H9 (cell line): ENCODE measurements at regions not wholly inside any gene's neighbourhood (a gene's known extent, or its start where the extent isn't known, plus 50 kb on each side); places are given as distances from the start of the nearest gene placed in this dataset.

Experiments used
- DNase-seq: peaks from one replicate; pipeline ENCODE4 v3.0.0-alpha.2; 2017
- H2AFZ ChIP-seq: one replicate; pipeline ENCODE4 v1.6.1; 2013; ENCODE audit warnings: mild to moderate bottlenecking, low read length, control low read depth, moderate library complexity
- H2AK5ac ChIP-seq: 2 replicates; pipeline ENCODE4 v1.6.1; 2013; ENCODE audit warnings: low read length, control low read depth, mixed read lengths; ENCODE audit not compliant: insufficient read length
- H2BK120ac ChIP-seq: one replicate; pipeline ENCODE4 v1.6.1; 2013; ENCODE audit warnings: low read depth, mild to moderate bottlenecking, low read length, control low read depth, inconsistent platforms; ENCODE audit not compliant: poor library complexity, severe bottlenecking
- H2BK12ac ChIP-seq: 2 replicates; pipeline ENCODE4 v1.6.1; 2013; ENCODE audit warnings: low read length, control low read depth, mixed read lengths, low read depth; ENCODE audit not compliant: insufficient read length
- H2BK15ac ChIP-seq: 2 replicates; pipeline ENCODE4 v1.6.1; 2013; ENCODE audit warnings: low read depth, low read length, control low read depth
- H2BK20ac ChIP-seq: one replicate; pipeline ENCODE4 v1.6.1; 2013; ENCODE audit warnings: low read depth, mild to moderate bottlenecking, low read length, control low read depth, inconsistent platforms; ENCODE audit not compliant: poor library complexity, severe bottlenecking
- H2BK5ac ChIP-seq: 2 replicates; pipeline ENCODE4 v1.6.1; 2013; ENCODE audit warnings: low read length, control low read depth, mixed read lengths; ENCODE audit not compliant: insufficient read length
- H3K14ac ChIP-seq: 2 replicates; pipeline ENCODE4 v1.6.1; 2013; ENCODE audit warnings: low read length, control low read depth; ENCODE audit not compliant: insufficient read depth
- H3K18ac ChIP-seq: 2 replicates; pipeline ENCODE4 v1.6.1; 2013; ENCODE audit warnings: low read depth, mild to moderate bottlenecking, mixed read lengths, low read length, control low read depth; ENCODE audit not compliant: insufficient read length
- H3K23ac ChIP-seq: 2 replicates; pipeline ENCODE4 v1.6.1; 2013; ENCODE audit warnings: low read length, control low read depth, mixed read lengths, low read depth; ENCODE audit not compliant: insufficient read length
- H3K23me2 ChIP-seq: 2 replicates; pipeline ENCODE4 v1.6.1; 2013; ENCODE audit warnings: low read depth, mild to moderate bottlenecking, mixed read lengths, low read length, control low read depth; ENCODE audit not compliant: insufficient read length, poor library complexity, severe bottlenecking
- H3K27ac ChIP-seq: 2 replicates; pipeline ENCODE4 v1.5.1; 2013; ENCODE audit warnings: low read length, control low read depth, mixed read lengths, low read depth; ENCODE audit not compliant: insufficient read length
- H3K27me3 ChIP-seq: 2 replicates; pipeline ENCODE4 v1.6.1; 2013; ENCODE audit warnings: low read length, control low read depth, inconsistent platforms; ENCODE audit not compliant: insufficient read depth
- H3K4ac ChIP-seq: 2 replicates; pipeline ENCODE4 v1.6.1; 2013; ENCODE audit warnings: low read depth, mild to moderate bottlenecking, control low read depth, inconsistent platforms, low read length, moderate library complexity
- H3K4me1 ChIP-seq: 2 replicates; pipeline ENCODE4 v1.6.1; 2013; ENCODE audit warnings: low read length, control low read depth, inconsistent platforms; ENCODE audit not compliant: insufficient read depth
- H3K4me2 ChIP-seq: 2 replicates; pipeline ENCODE4 v1.6.1; 2013; ENCODE audit warnings: low read length, control low read depth, mixed read lengths; ENCODE audit not compliant: insufficient read length, insufficient read depth
- H3K56ac ChIP-seq: 2 replicates; pipeline ENCODE4 v1.6.1; 2013; ENCODE audit warnings: low read depth, mild to moderate bottlenecking, mixed read lengths, low read length, control low read depth; ENCODE audit not compliant: insufficient read length
- H3K79me1 ChIP-seq: 2 replicates; pipeline ENCODE4 v1.6.1; 2013; ENCODE audit warnings: low read depth, mild to moderate bottlenecking, moderate library complexity, low read length, control low read depth, inconsistent platforms; ENCODE audit not compliant: insufficient read depth, poor library complexity, severe bottlenecking
- H3K79me2 ChIP-seq: 2 replicates; pipeline ENCODE4 v1.6.1; 2013; ENCODE audit warnings: low read length, control low read depth, inconsistent platforms; ENCODE audit not compliant: insufficient read depth
- H3K9ac ChIP-seq: 2 replicates; pipeline ENCODE4 v1.6.1; 2013; ENCODE audit warnings: low read length, control low read depth, mixed read lengths; ENCODE audit not compliant: insufficient read length; ENCODE audit errors: extremely low read depth
- H3K9me3 ChIP-seq: one replicate; pipeline ENCODE4 v1.6.1; 2013; ENCODE audit warnings: low read depth, low read length, inconsistent platforms; ENCODE audit not compliant: control insufficient read depth
- H3T11ph ChIP-seq: one replicate; pipeline ENCODE4 v1.6.1; 2013; ENCODE audit warnings: mild to moderate bottlenecking, low read length, control low read depth, inconsistent platforms
- H4K20me1 ChIP-seq: one replicate; pipeline ENCODE4 v1.6.1; 2013; ENCODE audit not compliant: control insufficient read depth, insufficient read length, insufficient read depth
- H4K5ac ChIP-seq: 2 replicates; pipeline ENCODE4 v1.6.1; 2013; ENCODE audit warnings: low read depth, mild to moderate bottlenecking, mixed read lengths, low read length, control low read depth; ENCODE audit not compliant: insufficient read length
- H4K8ac ChIP-seq: replicated peaks from 2 replicates; pipeline ENCODE4 v1.6.1; 2013; ENCODE audit warnings: low read length, control low read depth, mixed read lengths, low read depth; ENCODE audit not compliant: insufficient read length
- H4K91ac ChIP-seq: 2 replicates; pipeline ENCODE4 v1.6.1; 2013; ENCODE audit warnings: low read depth, mild to moderate bottlenecking, moderate library complexity, mixed read lengths, low read length, control low read depth; ENCODE audit not compliant: insufficient read length
- H3K27ac Mint-ChIP-seq, 3 experiments: 2 replicates in 2 of 3; 3 replicates in 1 of 3; pipeline ENCODE4 v1.8.0; 2020 to 2021; ENCODE audit warnings: mixed read lengths in 3 of 3, mild to moderate bottlenecking in 1 of 3, moderate library complexity in 1 of 3
- H3K27me3 Mint-ChIP-seq: 2 replicates; pipeline ENCODE4 v1.8.0; 2021; ENCODE audit warnings: low read depth, mild to moderate bottlenecking, moderate library complexity, mixed read lengths
- H3K36me3 Mint-ChIP-seq, 3 experiments: 2 replicates in 2 of 3; 3 replicates in 1 of 3; pipeline ENCODE4 v1.8.0; 2020 to 2021; ENCODE audit warnings: low read depth in 3 of 3, mixed read lengths in 3 of 3; ENCODE audit not compliant: insufficient read depth in 1 of 3
- H3K4me1 Mint-ChIP-seq, 2 experiments: 2 replicates each; pipeline ENCODE4 v1.8.0; 2020; ENCODE audit warnings: mixed read lengths in 2 of 2
- H3K4me3 Mint-ChIP-seq, 2 experiments: 2 replicates in 1 of 2; 3 replicates in 1 of 2; pipeline ENCODE4 v1.8.0; 2020 to 2021; ENCODE audit warnings: mild to moderate bottlenecking in 2 of 2, mixed read lengths in 2 of 2, moderate library complexity in 1 of 2
- H3K9me3 Mint-ChIP-seq, 2 experiments: 2 replicates in 1 of 2; 3 replicates in 1 of 2; pipeline ENCODE4 v1.8.0; 2020; ENCODE audit warnings: mild to moderate bottlenecking in 2 of 2, mixed read lengths in 2 of 2, moderate library complexity in 1 of 2
- CTCF ChIP-seq: fragments of 200-600 bp; sonication (generic); conservative IDR thresholded peaks from 3 replicates; pipeline ENCODE4 v1.8.0; 2021; ENCODE audit warnings: antibody characterized with exemption, mild to moderate bottlenecking
- WGBS: extraction: QIAGEN DNeasy Blood & Tissue Kit; methylation state at CpG from one replicate; pipeline ENCODE4 v1.1.7; 2013; ENCODE audit warnings: missing lambda C conversion rate, low lambda C conversion rate, mixed read lengths; ENCODE audit not compliant: insufficient read length; ENCODE audit errors: extremely low coverage; 5-methylcytosine and 5-hydroxymethylcytosine counted together

- no peaks in the 10 kb centered on the region for H3K9me3 ChIP-seq
- no peak overlapping the region for H4K8ac ChIP-seq
- H2BK5ac ChIP-seq: no peak overlapping the region
- no peak overlapping the region for H4K91ac ChIP-seq
- H3K56ac ChIP-seq: no peak overlapping the region
- no peaks in the 10 kb centered on the region for H3K27me3 ChIP-seq
- no peak overlapping the region for H2BK15ac ChIP-seq
- no peaks in the 10 kb centered on the region for H3K23me2 ChIP-seq
- no peaks in the 10 kb centered on the region for H3K79me2 ChIP-seq
- no peak overlapping the region for H4K5ac ChIP-seq
- H2BK20ac ChIP-seq: no peak overlapping the region
- no peaks in the 10 kb centered on the region for H3K4me1 ChIP-seq
- H3K27ac ChIP-seq: no peak overlapping the region
- H3T11ph ChIP-seq: no peak overlapping the region
- no peaks in the 10 kb centered on the region for H4K20me1 ChIP-seq
- no peak overlapping the region for H3K9ac ChIP-seq
- no peak overlapping the region for H2AFZ ChIP-seq
- Mint-ChIP-seq H3K4me1 (peaks cover 3% of the 10 kb centered on the region in 2 experiments; a peak in 2 of 4 replicates), H3K4me3 (no peak overlapping the region), H3K36me3 (no peaks in the 10 kb centered on the region), H3K9me3 (no peaks in the 10 kb centered on the region), H3K27ac (no peak overlapping the region), H3K27me3 (no peaks in the 10 kb centered on the region)
- no peak overlapping the region for H3K4me2 ChIP-seq
- H2BK120ac ChIP-seq: no peak overlapping the region
- no CpG with 5 or more reads among the region's 5 CpGs for WGBS
- H2BK12ac ChIP-seq: no peak overlapping the region
- no peak overlapping the region for H3K4ac ChIP-seq
- no peak overlapping the region for H3K23ac ChIP-seq
- H3K14ac ChIP-seq: no peak overlapping the region
- TF ChIP-seq CTCF: no peak
- no peak overlapping the region for H3K18ac ChIP-seq
- no peak overlapping the region for H2AK5ac ChIP-seq
- DNase-seq: no peak
- H3K79me1 ChIP-seq: no peaks in the 10 kb centered on the region
Observed at GRCh38 chr5:88085462-88085861, 183.2 kb downstream of the TMEM161B start.
